Activated B cell treated with CpG ODN at 0.5 μM for 24 hours (primary cell): ENCODE measurements at regions not wholly inside any gene's neighbourhood (a gene's known extent, or its start where the extent isn't known, plus 50 kb on each side); places are given as distances from the start of the nearest gene placed in this dataset.

ENCODE experiments used
- ATAC-seq: fragments of 200-7000 bp; cut with Tn5 transposase; one replicate; pipeline ENCODE4 v1.10.0; 2021; ENCODE audit warnings: low read depth, mild to moderate bottlenecking, moderate library complexity
- CTCF ChIA-PET: fragments of 350-600 bp; sonication (Branson Sonifier 250); formaldehyde crosslinking; loops from one replicate; lab custom pipeline; 2021; ENCODE audit warnings: antibody characterized with exemption; lab: Charles Lee
- POLR2A ChIA-PET: fragments of 350-600 bp; sonication (Branson Sonifier 250); formaldehyde crosslinking; loops from one replicate; lab custom pipeline; 2021; ENCODE audit warnings: antibody characterized with exemption; lab: Charles Lee
- DNase-seq: peaks from one replicate; pipeline ENCODE4 v3.0.0; 2022
- H3K27ac Mint-ChIP-seq: one replicate; pipeline ENCODE4 v1.8.0; 2020; ENCODE audit warnings: mixed read lengths
- H3K27me3 Mint-ChIP-seq: one replicate; pipeline ENCODE4 v1.8.0; 2021; ENCODE audit warnings: mixed read lengths
- H3K36me3 Mint-ChIP-seq: one replicate; pipeline ENCODE4 v1.8.0; 2021; ENCODE audit warnings: low read depth, mixed read lengths
- H3K4me1 Mint-ChIP-seq: one replicate; pipeline ENCODE4 v1.8.0; 2021; ENCODE audit warnings: mixed read lengths
- H3K4me3 Mint-ChIP-seq: one replicate; pipeline ENCODE4 v1.8.0; 2020; ENCODE audit warnings: mild to moderate bottlenecking, mixed read lengths
- H3K9me3 Mint-ChIP-seq: one replicate; pipeline ENCODE4 v1.8.0; 2020; ENCODE audit warnings: mixed read lengths
- intact Hi-C: fragments of 100-400 bp; cut with micrococcal nuclease; formaldehyde crosslinking; loops from one replicate; pipeline ENCODE4 v1.15.1; 2024
- TF ChIP-seq, protein P1 (sequence below): fragments of 200-600 bp; IDR thresholded peaks from one replicate; pipeline ENCODE4 v1.8.0; 2022; ENCODE audit warnings: antibody characterized with exemption, mild to moderate bottlenecking

DNA sequence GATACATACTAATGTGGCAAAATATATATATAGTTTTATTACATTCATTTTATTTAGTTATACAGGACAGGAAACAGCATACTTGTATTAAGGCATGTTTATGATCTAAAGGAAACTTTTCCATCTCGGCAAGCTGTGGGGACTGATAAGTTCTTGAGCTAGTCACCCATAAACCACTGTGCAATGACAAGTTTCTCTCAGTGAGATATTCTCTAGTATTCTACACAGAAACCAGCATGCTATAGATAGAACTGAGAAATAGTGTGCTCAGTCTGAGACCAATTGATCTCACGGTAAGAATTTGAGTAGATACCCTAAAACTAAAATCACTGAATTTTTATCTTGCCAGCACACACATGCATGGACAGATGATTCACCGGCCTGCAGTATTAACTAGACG is 717.6 kb upstream of the NOVA1 start:
- TF ChIP-seq, protein P1, sequence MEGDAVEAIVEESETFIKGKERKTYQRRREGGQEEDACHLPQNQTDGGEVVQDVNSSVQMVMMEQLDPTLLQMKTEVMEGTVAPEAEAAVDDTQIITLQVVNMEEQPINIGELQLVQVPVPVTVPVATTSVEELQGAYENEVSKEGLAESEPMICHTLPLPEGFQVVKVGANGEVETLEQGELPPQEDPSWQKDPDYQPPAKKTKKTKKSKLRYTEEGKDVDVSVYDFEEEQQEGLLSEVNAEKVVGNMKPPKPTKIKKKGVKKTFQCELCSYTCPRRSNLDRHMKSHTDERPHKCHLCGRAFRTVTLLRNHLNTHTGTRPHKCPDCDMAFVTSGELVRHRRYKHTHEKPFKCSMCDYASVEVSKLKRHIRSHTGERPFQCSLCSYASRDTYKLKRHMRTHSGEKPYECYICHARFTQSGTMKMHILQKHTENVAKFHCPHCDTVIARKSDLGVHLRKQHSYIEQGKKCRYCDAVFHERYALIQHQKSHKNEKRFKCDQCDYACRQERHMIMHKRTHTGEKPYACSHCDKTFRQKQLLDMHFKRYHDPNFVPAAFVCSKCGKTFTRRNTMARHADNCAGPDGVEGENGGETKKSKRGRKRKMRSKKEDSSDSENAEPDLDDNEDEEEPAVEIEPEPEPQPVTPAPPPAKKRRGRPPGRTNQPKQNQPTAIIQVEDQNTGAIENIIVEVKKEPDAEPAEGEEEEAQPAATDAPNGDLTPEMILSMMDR, result no peak
- intact Hi-C loops, result no loop called here
- H3K27ac Mint-ChIP-seq, result no peak overlapping the region
- ChIA-PET CTCF (no interaction called here), POLR2A (no interaction called here)
- H3K36me3 Mint-ChIP-seq, result no peaks in the 10 kb centered on the region
- H3K27me3 Mint-ChIP-seq, result no peaks in the 10 kb centered on the region
- ATAC-seq (no peak), DNase-seq (no peak)
- no peaks in the 10 kb centered on the region for H3K4me1 Mint-ChIP-seq
- H3K4me3 Mint-ChIP-seq, result no peak overlapping the region
- H3K9me3 Mint-ChIP-seq, result peaks cover 8% of the 10 kb centered on the region

DNA sequence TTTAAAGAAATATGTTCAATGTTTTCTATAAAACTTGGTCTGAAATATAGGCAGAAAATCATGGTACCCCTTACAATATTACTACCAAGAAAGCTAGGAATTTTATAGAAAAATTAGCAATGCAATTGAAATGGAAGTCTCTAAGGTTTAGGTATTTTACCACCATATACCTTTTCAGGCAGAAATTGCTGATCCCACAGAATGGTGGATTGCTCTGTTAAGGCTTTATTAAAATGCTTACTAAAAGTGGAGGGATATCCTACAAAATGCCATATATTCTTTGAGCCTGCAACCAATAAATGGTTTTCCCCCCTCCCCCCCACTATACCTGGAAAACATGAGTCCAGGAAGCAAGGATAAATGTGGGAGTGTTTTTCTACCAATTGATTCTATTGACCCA is 718.1 kb upstream of the NOVA1 start:
- Mint-ChIP-seq H3K9me3 (peaks cover 5% of the 10 kb centered on the region), H3K4me1 (no peaks in the 10 kb centered on the region), H3K4me3 (no peak overlapping the region), H3K36me3 (no peaks in the 10 kb centered on the region), H3K27me3 (no peaks in the 10 kb centered on the region), H3K27ac (no peak overlapping the region)
- ChIA-PET POLR2A (no interaction called here), CTCF (no interaction called here)
- intact Hi-C loops, result no loop called here
- ATAC-seq (no peak), DNase-seq (no peak)
- TF ChIP-seq, protein P1, result no peak

DNA sequence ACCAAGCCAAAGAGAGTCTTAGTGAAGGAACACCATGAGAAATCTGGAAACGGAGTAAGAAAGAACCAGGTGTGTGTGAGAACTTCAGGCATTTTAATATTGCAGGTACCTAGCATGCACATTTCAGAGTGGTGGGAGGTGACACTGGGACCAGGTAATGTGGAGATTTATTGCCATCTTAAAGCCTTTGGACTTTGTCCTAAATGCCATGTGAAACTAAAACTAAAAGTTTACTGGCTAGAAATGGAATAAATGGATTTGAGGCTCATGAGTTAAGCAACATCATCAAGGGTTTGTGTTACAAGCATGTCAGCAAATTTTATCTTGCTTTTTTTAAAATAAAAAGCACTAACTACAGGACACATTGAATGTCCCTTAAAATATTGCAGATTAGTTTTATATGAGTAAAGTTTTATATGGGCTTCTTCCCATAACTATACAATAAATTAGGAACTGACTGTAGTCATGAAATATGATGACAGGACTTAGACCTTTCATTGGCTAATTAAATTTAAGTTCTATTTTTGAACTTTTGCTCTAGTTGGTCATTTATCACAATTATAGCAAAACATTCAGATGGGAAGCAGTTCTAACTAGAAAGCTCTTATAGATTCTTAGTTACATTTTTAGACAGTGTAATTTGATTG is 721.1 kb upstream of the NOVA1 start:
- no peaks in the 10 kb centered on the region for H3K36me3 Mint-ChIP-seq
- H3K27ac Mint-ChIP-seq, result no peak overlapping the region
- H3K9me3 Mint-ChIP-seq, result peaks cover 6% of the 10 kb centered on the region
- CTCF ChIA-PET, result no interaction called here
- no peak overlapping the region for H3K4me3 Mint-ChIP-seq
- ATAC-seq, result no peak
- H3K4me1 Mint-ChIP-seq, result no peaks in the 10 kb centered on the region
- TF ChIP-seq, protein P1, result no peak
- no peaks in the 10 kb centered on the region for H3K27me3 Mint-ChIP-seq
- DNase-seq, result no peak
- POLR2A ChIA-PET, result no interaction called here
- intact Hi-C loops, result no loop called here

DNA sequence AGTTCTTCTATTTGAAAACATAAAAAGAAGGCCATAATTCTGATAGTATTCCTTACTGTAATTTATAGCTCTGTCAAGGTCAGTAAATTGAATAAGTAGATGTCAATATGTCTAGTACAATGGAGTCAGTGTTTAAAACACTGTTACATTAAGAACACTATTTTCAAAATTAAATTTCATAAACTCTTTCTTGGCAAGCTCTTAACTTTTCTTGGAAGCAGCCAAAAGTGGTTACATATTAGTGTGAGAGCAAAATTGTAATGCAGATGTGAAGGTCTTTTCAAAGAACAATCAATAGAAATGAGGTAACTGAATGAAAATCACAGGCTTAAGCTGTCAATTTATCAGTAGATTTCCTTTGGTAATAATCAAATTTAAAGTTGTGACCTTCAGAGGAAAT is 722.4 kb upstream of the NOVA1 start:
- H3K9me3 Mint-ChIP-seq, result peaks cover 6% of the 10 kb centered on the region
- ChIA-PET POLR2A (no interaction called here), CTCF (no interaction called here)
- intact Hi-C loops, result no loop called here
- H3K4me1 Mint-ChIP-seq, result no peaks in the 10 kb centered on the region
- TF ChIP-seq, protein P1, result no peak
- ATAC-seq (no peak), DNase-seq (no peak)
- no peak overlapping the region for H3K27ac Mint-ChIP-seq
- H3K4me3 Mint-ChIP-seq, result no peak overlapping the region
- no peaks in the 10 kb centered on the region for H3K27me3 Mint-ChIP-seq
- H3K36me3 Mint-ChIP-seq, result no peaks in the 10 kb centered on the region

DNA sequence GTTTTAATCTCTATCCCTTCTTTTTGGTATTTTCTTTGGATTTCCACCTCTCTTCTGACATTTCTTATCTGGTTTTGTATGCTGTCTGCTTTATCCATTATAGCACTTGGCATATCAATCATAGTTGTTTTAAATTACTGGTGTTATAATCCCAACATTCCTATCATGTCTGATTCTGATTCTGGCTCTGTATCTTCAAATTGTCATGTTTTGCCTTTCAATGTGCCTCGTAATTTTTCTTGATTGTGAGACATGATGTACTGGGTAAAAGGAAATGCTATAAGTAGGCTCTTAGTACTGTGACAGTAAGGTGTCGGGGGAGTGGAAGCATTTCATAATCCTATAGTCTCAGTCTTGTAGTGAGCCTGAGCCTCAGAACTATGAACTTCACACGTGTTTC is 729.3 kb upstream of the NOVA1 start:
- H3K36me3 Mint-ChIP-seq, result no peaks in the 10 kb centered on the region

More for the DNA sequence above, 729.3 kb upstream of the NOVA1 start:
- Mint-ChIP-seq H3K27me3 (no peaks in the 10 kb centered on the region), H3K9me3 (peaks cover 8% of the 10 kb centered on the region), H3K4me3 (no peak overlapping the region), H3K27ac (no peak overlapping the region), H3K4me1 (no peaks in the 10 kb centered on the region)
- CTCF ChIA-PET, result no interaction called here
- ATAC-seq, result no peak
- no peak for DNase-seq
- intact Hi-C loops, result no loop called here
- POLR2A ChIA-PET, result no interaction called here
- TF ChIP-seq, protein P1, result no peak
